K562 (cell line): ENCODE measurements at regions not wholly inside any gene's neighbourhood (a gene's known extent, or its start where the extent isn't known, plus 50 kb on each side); places are given as distances from the start of the nearest gene placed in this dataset.
"Not testable (repeated sequence)": the region's sequence is repeated elsewhere in the genome, so short reads cannot be mapped to it uniquely, and the experiment has no call there.

Experiments used
- ATAC-seq: fragments of 200-7000 bp; cut with Tn5 transposase; 3 replicates; pipeline ENCODE4 v1.9.1; 2020; ENCODE audit warnings: moderate library complexity
- BruUV-seq: library from RNA; stranded (reverse); fragments of 400-500 nt; replicated peaks from 2 replicates; lab custom pipeline; 2021; lab: Mats Ljungman, UMichigan
- CTCF ChIA-PET: fragments of 300-600 bp; formaldehyde crosslinking; extraction: SDS; loops from one replicate; lab custom pipeline; 2021; ENCODE audit warnings: low intra/inter-chr PET ratio; lab: Yijun Ruan, JAX
- POLR2A ChIA-PET: fragments of 300-600, 350-650 bp; sonication (Branson Sonifier 250); formaldehyde crosslinking; extraction: SDS; loops from one replicate; lab custom pipeline; 2021; ENCODE audit warnings: antibody characterized with exemption, inconsistent platforms; lab: Yijun Ruan, JAX
- DNase-seq, 4 experiments: peaks; one replicate each; pipeline versions ENCODE4 v3.0.0 to v3.0.0-alpha.2; 2011 to 2018; ENCODE audit warnings: low spot score in 3 of 4, mixed read lengths in 3 of 4; ENCODE audit errors: extremely low read depth in 1 of 4
- FAIRE-seq: peaks from 2 replicates; lab custom pipeline; 2011; peaks lifted over from hg19 to GRCh38; lab: Jason Lieb, UNC
- H2AFZ ChIP-seq: 2 replicates; pipeline ENCODE4 v1.6.0; 2011; ENCODE audit warnings: low read depth, low read length, control low read depth, inconsistent platforms
- H3K27ac ChIP-seq: fragments of 200-600 bp; 3 replicates; pipeline ENCODE4 v1.8.0; 2011; ENCODE audit warnings: low read depth, mild to moderate bottlenecking, control low read depth, inconsistent platforms, low read length, moderate library complexity, mixed read lengths; ENCODE audit errors: extremely low read depth
- H3K27me3 ChIP-seq, 2 experiments: fragments of 300-600 bp in 1 of 2; 2 replicates in 1 of 2; 3 replicates in 1 of 2; pipeline versions ENCODE4 v1.6.0 to v1.8.0; 2011; ENCODE audit warnings: inconsistent platforms in 2 of 2, low read length in 2 of 2, mild to moderate bottlenecking in 1 of 2, mixed read lengths in 1 of 2, moderate library complexity in 1 of 2; ENCODE audit not compliant: control insufficient read depth in 2 of 2, insufficient read depth in 2 of 2
- H3K36me3 ChIP-seq: fragments of 300-600 bp; 3 replicates; pipeline ENCODE4 v1.8.0; 2011; ENCODE audit warnings: mild to moderate bottlenecking, low read length, inconsistent platforms; ENCODE audit not compliant: control insufficient read depth, insufficient read depth
- H3K4me1 ChIP-seq, 2 experiments: fragments of 200-600 bp in 1 of 2; replicated peaks in 1 of 2; 2 replicates in 1 of 2; 3 replicates in 1 of 2; pipeline versions ENCODE4 v1.5.1 to v1.8.0; 2011; ENCODE audit warnings: inconsistent platforms in 2 of 2, low read length in 2 of 2, mild to moderate bottlenecking in 1 of 2, mixed read lengths in 1 of 2, moderate library complexity in 1 of 2; ENCODE audit not compliant: control insufficient read depth in 2 of 2, insufficient read depth in 2 of 2
- H3K4me2 ChIP-seq: 2 replicates; pipeline ENCODE4 v1.6.1; 2011; ENCODE audit warnings: low read length, control low read depth, inconsistent platforms, mixed read lengths; ENCODE audit not compliant: insufficient read depth
- H3K4me3 ChIP-seq: fragments of 200-600 bp; sonication (generic), shearing (Covaris generic); 2 replicates; pipeline ENCODE4 v1.5.1; 2016; ENCODE audit warnings: control low read depth, inconsistent platforms
- H3K79me2 ChIP-seq: fragments of 200-600 bp; 3 replicates; pipeline ENCODE4 v1.8.0; 2011; ENCODE audit warnings: low read length, inconsistent platforms; ENCODE audit not compliant: control insufficient read depth, insufficient read depth
- H3K9ac ChIP-seq, 2 experiments: 2 replicates each; pipeline versions ENCODE4 v1.6.0 to v1.6.1; 2011; ENCODE audit warnings: low read depth in 2 of 2, low read length in 2 of 2, control low read depth in 1 of 2, inconsistent platforms in 1 of 2, mild to moderate bottlenecking in 1 of 2, mixed read lengths in 1 of 2; ENCODE audit not compliant: insufficient read depth in 1 of 2
- H3K9me1 ChIP-seq: one replicate; pipeline ENCODE4 v1.6.0; 2011; ENCODE audit warnings: inconsistent platforms, mild to moderate bottlenecking, low read length, moderate library complexity; ENCODE audit not compliant: control insufficient read depth, insufficient read depth
- H3K9me3 ChIP-seq: replicated peaks from 2 replicates; pipeline ENCODE4 v1.5.1; 2011; ENCODE audit warnings: low read depth, low read length, inconsistent platforms; ENCODE audit not compliant: control insufficient read depth, insufficient read depth
- H4K20me1 ChIP-seq: replicated peaks from 2 replicates; pipeline ENCODE4 v1.6.1; 2011; ENCODE audit warnings: low read length, inconsistent platforms, mixed read lengths; ENCODE audit not compliant: control insufficient read depth, insufficient read depth
- BRD9 ChIP-seq: fragments of 450-650 bp; IDR thresholded peaks from 2 replicates; pipeline ENCODE4 v1.6.1; 2018; ENCODE audit warnings: low read depth; ENCODE audit not compliant: partially characterized antibody
- MXI1 ChIP-seq: IDR thresholded peaks from 2 replicates; pipeline ENCODE4 v1.6.1; 2011; ENCODE audit warnings: low read depth, mild to moderate bottlenecking, improper control_type of control experiment, low read length
- SRSF1 ChIP-seq: fragments of 200-400 bp; formaldehyde crosslinking; IDR thresholded peaks from 2 replicates; pipeline ENCODE4 v1.6.1; 2017; ENCODE audit warnings: mild to moderate bottlenecking, low read depth, low read length, moderate library complexity
- TAF15 ChIP-seq: fragments of 200-400 bp; formaldehyde crosslinking; IDR thresholded peaks from 2 replicates; pipeline ENCODE4 v1.6.1; 2017; ENCODE audit warnings: mild to moderate bottlenecking, low read depth, low read length, moderate library complexity
- WGBS: fragments of 100-300 bp; shearing (Covaris generic); methylation state at CpG from one replicate; pipeline ENCODE4 v1.1.6; 2016; ENCODE audit warnings: low coverage, mixed read lengths; ENCODE audit not compliant: insufficient coverage; ENCODE audit errors: missing lambda C conversion rate; 5-methylcytosine and 5-hydroxymethylcytosine counted together
- in situ Hi-C: fragments of 300-500 bp; cut with MboI; formaldehyde crosslinking; loops from 4 replicates; pipeline ENCODE4 v1.15.0; 2018; ENCODE audit warnings: inconsistent platforms, mixed read lengths
- intact Hi-C: fragments of 100-400 bp; cut with micrococcal nuclease; formaldehyde crosslinking; loops from 2 replicates; pipeline ENCODE4 v1.14.2; 2022

- Histone ChIP-seq H3K36me3 (no peaks in the 10 kb centered on the region), H3K27me3 (no peaks in the 10 kb centered on the region), H2AFZ (no peak overlapping the region), H4K20me1 (no peaks in the 10 kb centered on the region), H3K79me2 (no peaks in the 10 kb centered on the region), H3K4me2 (no peak overlapping the region), H3K9me3 (no peaks in the 10 kb centered on the region), H3K4me3 (no peak overlapping the region), H3K27ac (no peak overlapping the region), H3K4me1 (no peaks in the 10 kb centered on the region), H3K9me1 (no peaks in the 10 kb centered on the region), H3K9ac (no peak overlapping the region)
- DNase-seq (no peak), ATAC-seq (no peak), FAIRE-seq (no peak)
- no peak for TF ChIP-seq TAF15
- no peak for TF ChIP-seq SRSF1
- TF ChIP-seq MXI1 = no peak
- no peak for TF ChIP-seq BRD9
- no TSS peak for BruUV-seq
- intact Hi-C loops (no loop called here), in situ Hi-C loops (no loop called here)
- WGBS = 0% methylated on average over 4 of the region's 4 CpGs
- ChIA-PET POLR2A (no interaction called here), CTCF (no interaction called here)
These were observed 191.8 kb downstream of the SEMA6D start for GRCh38 chr15:47908950-47909670.

GRCh38 chr15:47912910-47913309, 195.6 kb downstream of the SEMA6D start:
- H3K36me3 ChIP-seq, H3K79me2 ChIP-seq, in situ Hi-C loops, H3K9me1 ChIP-seq, intact Hi-C loops, CTCF ChIA-PET, H3K4me1 ChIP-seq, H3K27ac ChIP-seq, POLR2A ChIA-PET, H3K9me3 ChIP-seq, H3K9ac ChIP-seq, BruUV-seq, H4K20me1 ChIP-seq, H3K4me2 ChIP-seq, FAIRE-seq, ATAC-seq, DNase-seq, H3K4me3 ChIP-seq, H2AFZ ChIP-seq, H3K27me3 ChIP-seq: not testable (repeated sequence)
- 3% methylated on average over 6 of the region's 6 CpGs for WGBS
